Epithelial cell of esophagus (primary cell): ENCODE measurements at regions not wholly inside any gene's neighbourhood (a gene's known extent, or its start where the extent isn't known, plus 50 kb on each side); places are given as distances from the start of the nearest gene placed in this dataset.
A peak's percentile ranks its signal among the peaks of the same experiment; 100 is the strongest.
"Not testable (repeated sequence)": the region's sequence is repeated elsewhere in the genome, so short reads cannot be mapped to it uniquely, and the experiment has no call there.

ENCODE experiments used
- DNase-seq: peaks from one replicate; pipeline ENCODE4 v3.0.0; 2010; ENCODE audit warnings: low read depth
- H3K4me3 ChIP-seq: 2 replicates; pipeline ENCODE4 v1.5.1; 2011; ENCODE audit warnings: mild to moderate bottlenecking, low read length, control low read depth
- TF ChIP-seq, protein P1 (sequence below): IDR thresholded peaks from 2 replicates; pipeline ENCODE4 v1.5.1; 2011; ENCODE audit warnings: low read depth, mild to moderate bottlenecking, low read length, control low read depth, inconsistent platforms; ENCODE audit not compliant: insufficient read depth; ENCODE audit errors: missing control alignments

DNA sequence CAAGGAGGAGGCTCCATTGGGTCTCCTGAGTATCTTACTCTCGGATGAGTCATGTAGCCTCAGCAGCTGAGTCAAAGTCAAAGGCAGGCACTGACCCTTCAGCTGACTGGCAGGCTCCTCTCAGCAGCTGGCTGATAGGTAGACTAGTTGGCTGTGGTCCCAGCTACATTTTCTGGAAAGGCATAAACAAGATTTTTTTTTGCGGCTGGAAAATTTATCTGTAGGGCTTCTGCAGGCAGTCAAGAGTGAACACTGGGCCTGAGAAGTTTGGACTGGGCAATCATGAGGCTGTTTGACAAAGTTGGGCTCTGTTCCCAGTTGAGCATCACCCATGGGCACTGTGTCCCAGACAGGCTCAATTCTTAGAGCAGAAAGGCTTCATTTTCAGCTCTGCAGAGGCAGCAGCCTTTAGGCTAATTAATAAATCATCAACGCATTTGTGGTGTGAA lies 796.2 kb downstream of the CCSER2 start:
- TF ChIP-seq, protein P1, sequence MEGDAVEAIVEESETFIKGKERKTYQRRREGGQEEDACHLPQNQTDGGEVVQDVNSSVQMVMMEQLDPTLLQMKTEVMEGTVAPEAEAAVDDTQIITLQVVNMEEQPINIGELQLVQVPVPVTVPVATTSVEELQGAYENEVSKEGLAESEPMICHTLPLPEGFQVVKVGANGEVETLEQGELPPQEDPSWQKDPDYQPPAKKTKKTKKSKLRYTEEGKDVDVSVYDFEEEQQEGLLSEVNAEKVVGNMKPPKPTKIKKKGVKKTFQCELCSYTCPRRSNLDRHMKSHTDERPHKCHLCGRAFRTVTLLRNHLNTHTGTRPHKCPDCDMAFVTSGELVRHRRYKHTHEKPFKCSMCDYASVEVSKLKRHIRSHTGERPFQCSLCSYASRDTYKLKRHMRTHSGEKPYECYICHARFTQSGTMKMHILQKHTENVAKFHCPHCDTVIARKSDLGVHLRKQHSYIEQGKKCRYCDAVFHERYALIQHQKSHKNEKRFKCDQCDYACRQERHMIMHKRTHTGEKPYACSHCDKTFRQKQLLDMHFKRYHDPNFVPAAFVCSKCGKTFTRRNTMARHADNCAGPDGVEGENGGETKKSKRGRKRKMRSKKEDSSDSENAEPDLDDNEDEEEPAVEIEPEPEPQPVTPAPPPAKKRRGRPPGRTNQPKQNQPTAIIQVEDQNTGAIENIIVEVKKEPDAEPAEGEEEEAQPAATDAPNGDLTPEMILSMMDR, result no peak
- no peak overlapping the region for H3K4me3 ChIP-seq
- DNase-seq, result peak; percentile 14

DNA sequence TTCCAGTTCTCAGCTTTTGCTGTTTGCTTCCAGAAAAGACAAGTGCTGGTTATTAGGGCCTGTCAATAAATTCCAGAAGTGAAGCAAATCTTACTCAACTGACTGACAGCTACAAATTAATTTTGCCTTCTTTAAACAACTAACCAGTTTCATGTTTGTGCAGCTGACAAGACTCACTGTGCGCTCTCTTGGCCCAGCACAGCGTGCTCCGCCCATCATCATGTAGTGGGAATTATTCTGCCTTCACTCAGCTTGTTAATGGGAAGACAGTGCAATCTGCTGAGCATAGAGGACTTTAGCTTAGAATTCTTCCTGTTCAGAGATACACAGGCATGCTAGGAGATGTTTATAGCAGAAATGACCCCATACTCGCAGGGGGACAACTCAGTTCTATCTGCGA lies 808.9 kb downstream of the CCSER2 start:
- no peak overlapping the region for H3K4me3 ChIP-seq
- TF ChIP-seq, protein P1, result no peak
- no peak for DNase-seq

DNA sequence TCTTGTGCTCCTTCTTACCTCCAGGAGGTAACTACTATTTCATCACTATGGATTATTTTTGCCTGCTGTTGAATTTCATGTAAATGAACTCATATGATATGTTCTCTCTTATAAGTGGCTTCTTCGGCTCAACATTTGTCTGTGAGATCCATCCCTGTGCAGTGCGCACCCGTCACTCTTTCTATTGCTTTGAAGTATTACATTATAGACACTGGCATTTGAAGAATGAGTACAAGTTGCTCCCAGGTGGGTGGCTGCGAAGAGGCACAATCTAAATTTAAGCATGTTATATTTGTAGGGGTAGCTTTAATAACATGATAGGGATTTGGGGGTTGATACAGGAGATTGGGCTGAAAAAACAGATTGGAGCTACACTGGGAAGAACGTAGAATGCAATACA lies 809.7 kb downstream of the CCSER2 start:
- DNase-seq, result no peak
- no peak overlapping the region for H3K4me3 ChIP-seq
- TF ChIP-seq, protein P1, result no peak

DNA sequence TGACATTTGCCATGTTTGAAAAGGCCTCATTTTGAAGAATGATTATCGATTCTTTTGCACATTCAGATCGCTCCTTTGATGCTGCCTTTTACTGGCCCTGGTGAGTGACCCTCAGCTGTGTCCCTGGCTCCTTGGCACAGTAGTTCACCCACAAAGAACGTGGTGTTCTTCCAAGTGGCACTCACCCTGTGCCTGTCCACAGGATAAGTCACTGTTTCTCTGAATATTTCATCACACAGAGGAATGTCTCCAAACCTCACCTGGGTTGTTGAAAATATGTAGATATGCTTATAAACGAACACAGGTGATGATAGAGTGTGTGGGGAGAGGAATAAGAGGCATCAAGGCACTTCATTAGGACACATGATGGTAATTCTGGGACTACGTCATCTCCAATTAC lies 810.7 kb downstream of the CCSER2 start:
- TF ChIP-seq, protein P1, result no peak
- H3K4me3 ChIP-seq, result no peak overlapping the region

DNA sequence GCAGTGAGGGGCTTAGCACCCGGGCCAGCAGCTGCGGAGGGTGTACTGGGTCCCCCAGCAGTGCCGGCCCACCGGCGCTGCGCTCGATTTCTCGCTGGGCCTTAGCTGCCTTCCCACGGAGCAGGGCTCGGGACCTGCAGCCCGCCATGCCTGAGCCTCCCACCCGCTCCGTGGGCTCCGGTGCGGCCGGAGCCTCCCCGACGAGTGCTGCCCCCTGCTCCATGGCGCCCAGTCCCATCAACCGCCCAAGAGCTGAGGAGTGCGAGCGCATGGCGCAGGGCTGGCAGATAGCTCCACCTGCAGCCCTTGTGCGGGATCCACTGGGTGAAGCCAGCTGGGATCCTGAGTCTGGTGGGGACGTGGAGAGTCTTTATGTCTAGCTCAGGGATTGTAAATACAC lies 813.1 kb downstream of the CCSER2 start:
- not testable (repeated sequence) for DNase-seq, H3K4me3 ChIP-seq

More for the DNA sequence above, 810.7 kb downstream of the CCSER2 start:
- no peak for DNase-seq

DNA sequence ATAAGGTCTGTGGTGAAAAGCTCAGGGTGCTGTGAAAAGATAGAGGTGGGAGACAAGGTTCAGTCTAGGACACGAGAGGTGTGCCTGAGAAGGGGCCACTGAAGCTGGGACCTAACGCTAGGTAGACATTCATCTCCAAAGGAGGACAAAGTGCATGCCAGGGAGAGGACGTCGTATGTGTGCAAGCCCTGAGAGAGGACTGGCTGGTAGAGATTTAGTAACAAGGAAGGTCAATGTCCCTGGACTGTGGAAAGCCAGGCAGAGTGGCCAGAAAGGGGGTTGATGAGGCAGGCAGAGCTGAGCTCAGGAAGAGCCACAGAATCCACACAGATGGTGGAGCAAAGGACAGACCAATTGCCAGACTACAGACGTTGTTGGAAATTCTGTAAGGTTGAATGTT lies 817.6 kb downstream of the CCSER2 start:
- no peak for DNase-seq
- no peak overlapping the region for H3K4me3 ChIP-seq
- TF ChIP-seq, protein P1, result no peak

DNA sequence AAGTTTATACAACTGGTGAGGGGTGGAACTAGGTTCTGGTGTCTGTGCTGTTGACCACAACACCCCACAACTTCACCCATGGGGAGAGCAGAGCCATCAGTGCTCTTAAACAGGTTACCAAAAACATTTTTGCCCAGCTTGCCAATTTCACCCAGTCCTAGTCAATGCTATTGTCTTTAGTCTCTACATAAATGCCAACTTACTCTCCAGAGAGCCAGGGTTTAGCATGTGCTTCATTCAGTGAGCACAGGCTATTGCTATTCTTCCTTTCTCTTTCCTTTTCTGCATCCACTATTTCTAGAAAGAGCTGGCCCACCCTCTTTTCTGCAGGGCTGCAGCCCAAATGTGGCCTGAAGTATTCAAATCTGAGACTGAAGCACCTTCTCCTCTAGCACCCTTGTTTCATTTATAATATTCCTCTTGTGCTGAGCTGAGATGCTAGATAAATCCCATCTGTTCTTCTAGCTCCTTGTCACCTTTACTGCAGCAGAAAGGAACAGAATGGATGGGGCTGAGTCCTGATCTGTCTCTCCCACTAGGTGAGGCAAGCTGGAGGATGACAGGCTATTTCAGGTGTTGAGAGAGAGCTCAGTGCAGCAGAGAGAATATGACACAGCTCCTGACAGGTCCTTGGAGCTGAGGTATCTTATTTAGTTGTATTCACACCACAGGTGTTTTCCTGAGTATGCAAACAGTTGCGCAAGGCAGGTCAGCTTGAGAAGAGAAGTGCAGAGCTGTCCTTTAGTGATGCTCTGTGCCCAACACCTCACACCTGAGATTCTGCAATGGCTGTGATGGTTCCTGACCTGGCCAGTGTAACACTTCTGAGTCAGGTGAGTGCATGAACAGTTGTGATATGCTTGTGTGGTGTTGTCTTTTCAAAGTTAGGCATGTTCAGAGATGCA lies 819.2 kb downstream of the CCSER2 start:
- no peak for DNase-seq
- TF ChIP-seq, protein P1, result no peak
- no peak overlapping the region for H3K4me3 ChIP-seq
